Gastroesophageal sphincter (tissue), 3 donors: ENCODE measurements at regions not wholly inside any gene's neighbourhood (a gene's known extent, or its start where the extent isn't known, plus 50 kb on each side); places are given as distances from the start of the nearest gene placed in this dataset.

Experiments
- CTCF ChIP-seq, 4 experiments: fragments of 200-600 bp in 2 of 4; fragments of 450-650 bp in 2 of 4; sonication (generic) in 1 of 4; IDR thresholded peaks; one replicate each; pipeline ENCODE4 v1.5.1; 2017 to 2019; ENCODE audit warnings: antibody characterized with exemption in 4 of 4, mild to moderate bottlenecking in 2 of 4, moderate library complexity in 2 of 4
- EP300 ChIP-seq: sonication (generic); formaldehyde crosslinking; IDR thresholded peaks from one replicate; pipeline ENCODE4 v1.6.1; 2017; ENCODE audit warnings: antibody characterized with exemption, mild to moderate bottlenecking
- POLR2A ChIP-seq, 2 donors: fragments of 450-650 bp; IDR thresholded peaks; one replicate each; pipeline ENCODE4 v1.6.1; 2017; ENCODE audit warnings: antibody characterized with exemption in 2 of 2, mild to moderate bottlenecking in 2 of 2, moderate library complexity in 1 of 2

- TF ChIP-seq CTCF (IDR thresholded peaks at IDR 0.05), result no peak
- TF ChIP-seq EP300, result no peak
- TF ChIP-seq POLR2A (IDR thresholded peaks at IDR 0.05), result no peak
Observed at GRCh38 chr16:9323170-9323569, 231.7 kb downstream of the HAPSTR1 start.
